C4-2B (cell line): ENCODE measurements at regions not wholly inside any gene's neighbourhood (a gene's known extent, or its start where the extent isn't known, plus 50 kb on each side); places are given as distances from the start of the nearest gene placed in this dataset.

Experiments used
- CTCF ChIP-seq: fragments of 450-650 bp; conservative IDR thresholded peaks from 2 replicates; pipeline ENCODE4 v1.5.1; 2017; ENCODE audit warnings: mild to moderate bottlenecking
- ZFX ChIP-seq: fragments of 450-650 bp; IDR thresholded peaks from 2 replicates; pipeline ENCODE4 v1.6.1; 2017

GRCh38 chr3:162996368-162996767, 1499.8 kb downstream of the OTOL1 start:
- TF ChIP-seq CTCF: no peak
- no peak for TF ChIP-seq ZFX
